ENCODE measurements at regions not wholly inside any gene's neighbourhood (a gene's known extent, or its start where the extent isn't known, plus 50 kb on each side); places are given as distances from the start of the nearest gene placed in this dataset.

DNA sequence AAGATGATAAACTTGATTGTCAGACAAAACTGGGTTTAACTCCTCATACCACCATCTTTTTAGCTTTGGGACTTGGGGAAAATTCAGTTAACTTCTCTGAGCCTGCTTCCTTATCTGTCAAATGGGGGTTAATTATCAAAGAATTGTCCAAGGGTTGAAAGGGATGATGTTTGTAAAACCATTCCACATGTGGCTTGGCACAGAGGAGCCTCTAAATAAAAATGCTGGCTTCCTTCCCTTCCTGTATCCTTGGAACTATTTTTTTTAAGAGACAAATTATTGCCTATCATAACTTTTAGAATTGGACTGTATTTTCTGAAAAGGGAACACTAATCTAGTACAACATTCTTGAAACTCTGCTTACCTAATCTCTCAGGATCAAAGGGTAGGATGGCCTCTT, 143.4 kb upstream of the USP24 start:
- no peaks in the 10 kb centered on the region for H3K4me1 ChIP-seq (ENCODE audit: control insufficient read depth, insufficient read depth, low read length)
- H3K9me3 ChIP-seq (ENCODE audit: control insufficient read depth, low read length), result no peaks in the 10 kb centered on the region
- H3K27me3 ChIP-seq (ENCODE audit: control insufficient read depth, insufficient read depth, low read length, poor library complexity, severe bottlenecking), result no peaks in the 10 kb centered on the region
- no peak overlapping the region for H3K27ac ChIP-seq (ENCODE audit: insufficient read depth, low read depth, low read length, poor library complexity, severe bottlenecking)
- H3K4me3 ChIP-seq (ENCODE audit: insufficient read depth, low read depth, low read length), result no peak overlapping the region
- H3K36me3 ChIP-seq (ENCODE audit: control insufficient read depth, insufficient read depth, low read length), result no peaks in the 10 kb centered on the region

- Histone ChIP-seq H3K27me3 (ENCODE audit: control insufficient read depth, insufficient read depth, low read length, poor library complexity, severe bottlenecking) (no peaks in the 10 kb centered on the region), H3K4me3 (ENCODE audit: insufficient read depth, low read depth, low read length) (no peak overlapping the region), H3K9me3 (ENCODE audit: control insufficient read depth, low read length) (no peaks in the 10 kb centered on the region), H3K27ac (ENCODE audit: insufficient read depth, low read depth, low read length, poor library complexity, severe bottlenecking) (no peak overlapping the region), H3K4me1 (ENCODE audit: control insufficient read depth, insufficient read depth, low read length) (no peaks in the 10 kb centered on the region), H3K36me3 (ENCODE audit: control insufficient read depth, insufficient read depth, low read length) (no peaks in the 10 kb centered on the region)
- whole genome bisulfite sequencing, 2 experiments, result 85 to 96% methylated on average over 4 of the region's 4 CpGs
Measured at GRCh38 chr1:55355549-55355948, 140.4 kb upstream of the USP24 start.

- Histone ChIP-seq H3K27ac (ENCODE audit: insufficient read depth, low read depth, low read length, poor library complexity, severe bottlenecking) (no peak overlapping the region), H3K36me3 (ENCODE audit: control insufficient read depth, insufficient read depth, low read length) (no peaks in the 10 kb centered on the region), H3K4me1 (ENCODE audit: control insufficient read depth, insufficient read depth, low read length) (no peaks in the 10 kb centered on the region), H3K4me3 (ENCODE audit: insufficient read depth, low read depth, low read length) (no peak overlapping the region), H3K9me3 (ENCODE audit: control insufficient read depth, low read length) (no peaks in the 10 kb centered on the region), H3K27me3 (ENCODE audit: control insufficient read depth, insufficient read depth, low read length, poor library complexity, severe bottlenecking) (no peaks in the 10 kb centered on the region)
- 90 to 92% methylated on average over 10 of the region's 10 CpGs for WGBS, 2 experiments
Measured at GRCh38 chr1:55353707-55354620, 138.8 kb upstream of the USP24 start.

- no peaks in the 10 kb centered on the region for H3K27me3 ChIP-seq (ENCODE audit: control insufficient read depth, insufficient read depth, low read length, poor library complexity, severe bottlenecking)
- no peak overlapping the region for H3K4me3 ChIP-seq (ENCODE audit: insufficient read depth, low read depth, low read length)
- WGBS, 2 experiments, result 60 to 100% methylated on average over 1 of the region's 1 CpG
- no peaks in the 10 kb centered on the region for H3K4me1 ChIP-seq (ENCODE audit: control insufficient read depth, insufficient read depth, low read length)
- no peaks in the 10 kb centered on the region for H3K36me3 ChIP-seq (ENCODE audit: control insufficient read depth, insufficient read depth, low read length)
- H3K27ac ChIP-seq (ENCODE audit: insufficient read depth, low read depth, low read length, poor library complexity, severe bottlenecking), result no peak overlapping the region
- H3K9me3 ChIP-seq (ENCODE audit: control insufficient read depth, low read length), result no peaks in the 10 kb centered on the region
Measured at GRCh38 chr1:55352811-55353180, 137.6 kb upstream of the USP24 start.

GRCh38 chr1:55352080-55352810, 137.1 kb upstream of the USP24 start:
- no peak overlapping the region for H3K4me3 ChIP-seq (ENCODE audit: insufficient read depth, low read depth, low read length)
- H3K36me3 ChIP-seq (ENCODE audit: control insufficient read depth, insufficient read depth, low read length), result no peaks in the 10 kb centered on the region
- no peaks in the 10 kb centered on the region for H3K4me1 ChIP-seq (ENCODE audit: control insufficient read depth, insufficient read depth, low read length)
- WGBS, 2 experiments, result 87 to 93% methylated on average over 7 of the region's 7 CpGs
- no peak overlapping the region for H3K27ac ChIP-seq (ENCODE audit: insufficient read depth, low read depth, low read length, poor library complexity, severe bottlenecking)
- H3K27me3 ChIP-seq (ENCODE audit: control insufficient read depth, insufficient read depth, low read length, poor library complexity, severe bottlenecking), result no peaks in the 10 kb centered on the region
- no peaks in the 10 kb centered on the region for H3K9me3 ChIP-seq (ENCODE audit: control insufficient read depth, low read length)

DNA sequence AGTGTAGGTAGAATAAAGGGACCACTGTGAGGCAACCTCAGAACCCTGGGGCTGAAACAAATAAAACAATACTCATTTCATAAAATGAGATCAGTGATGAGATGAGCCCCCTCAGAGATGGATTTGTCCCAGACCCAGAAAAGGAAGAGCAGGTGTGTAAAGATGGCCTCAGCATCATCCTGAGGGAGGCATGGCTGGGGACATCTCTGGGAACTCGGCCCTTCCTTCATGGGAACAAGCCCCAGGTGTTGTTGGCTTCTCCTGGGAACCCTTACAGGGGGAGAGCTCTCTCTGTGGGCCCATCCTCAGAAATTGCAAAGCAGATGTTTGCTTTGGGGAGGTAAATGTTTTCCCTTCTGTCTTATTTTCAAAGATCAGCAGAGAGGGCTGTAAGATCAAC, 133.2 kb upstream of the USP24 start:
- H3K9me3 ChIP-seq (ENCODE audit: control insufficient read depth, low read length), result no peaks in the 10 kb centered on the region
- H3K4me3 ChIP-seq (ENCODE audit: insufficient read depth, low read depth, low read length), result no peak overlapping the region
- H3K36me3 ChIP-seq (ENCODE audit: control insufficient read depth, insufficient read depth, low read length), result no peaks in the 10 kb centered on the region
- 0% methylated on average over 1 of the region's 1 CpG for WGBS, 2 experiments
- H3K27me3 ChIP-seq (ENCODE audit: control insufficient read depth, insufficient read depth, low read length, poor library complexity, severe bottlenecking), result no peaks in the 10 kb centered on the region
- no peaks in the 10 kb centered on the region for H3K4me1 ChIP-seq (ENCODE audit: control insufficient read depth, insufficient read depth, low read length)
- H3K27ac ChIP-seq (ENCODE audit: insufficient read depth, low read depth, low read length, poor library complexity, severe bottlenecking), result no peak overlapping the region

GRCh38 chr1:55347866-55348265, 132.7 kb upstream of the USP24 start:
- WGBS, 2 experiments, result 71 to 95% methylated on average over 2 of the region's 2 CpGs
- no peaks in the 10 kb centered on the region for H3K27me3 ChIP-seq (ENCODE audit: control insufficient read depth, insufficient read depth, low read length, poor library complexity, severe bottlenecking)
- H3K9me3 ChIP-seq (ENCODE audit: control insufficient read depth, low read length), result no peaks in the 10 kb centered on the region
- no peaks in the 10 kb centered on the region for H3K36me3 ChIP-seq (ENCODE audit: control insufficient read depth, insufficient read depth, low read length)
- no peaks in the 10 kb centered on the region for H3K4me1 ChIP-seq (ENCODE audit: control insufficient read depth, insufficient read depth, low read length)
- H3K27ac ChIP-seq (ENCODE audit: insufficient read depth, low read depth, low read length, poor library complexity, severe bottlenecking), result no peak overlapping the region
- no peak overlapping the region for H3K4me3 ChIP-seq (ENCODE audit: insufficient read depth, low read depth, low read length)

GRCh38 chr1:55347041-55347440, 131.9 kb upstream of the USP24 start:
- 80 to 88% methylated on average over 2 of the region's 2 CpGs for WGBS, 2 experiments
- Histone ChIP-seq H3K4me3 (ENCODE audit: insufficient read depth, low read depth, low read length) (no peak overlapping the region), H3K27me3 (ENCODE audit: control insufficient read depth, insufficient read depth, low read length, poor library complexity, severe bottlenecking) (no peaks in the 10 kb centered on the region), H3K36me3 (ENCODE audit: control insufficient read depth, insufficient read depth, low read length) (no peaks in the 10 kb centered on the region), H3K4me1 (ENCODE audit: control insufficient read depth, insufficient read depth, low read length) (no peaks in the 10 kb centered on the region), H3K27ac (ENCODE audit: insufficient read depth, low read depth, low read length, poor library complexity, severe bottlenecking) (no peak overlapping the region), H3K9me3 (ENCODE audit: control insufficient read depth, low read length) (no peaks in the 10 kb centered on the region)

GRCh38 chr1:55346586-55346985, 131.4 kb upstream of the USP24 start:
- H3K4me1 ChIP-seq (ENCODE audit: control insufficient read depth, insufficient read depth, low read length), result no peaks in the 10 kb centered on the region
- H3K27ac ChIP-seq (ENCODE audit: insufficient read depth, low read depth, low read length, poor library complexity, severe bottlenecking), result no peak overlapping the region
- 67 to 71% methylated on average over 1 of the region's 1 CpG for WGBS, 2 experiments
- H3K9me3 ChIP-seq (ENCODE audit: control insufficient read depth, low read length), result no peaks in the 10 kb centered on the region
- H3K36me3 ChIP-seq (ENCODE audit: control insufficient read depth, insufficient read depth, low read length), result no peaks in the 10 kb centered on the region
- H3K27me3 ChIP-seq (ENCODE audit: control insufficient read depth, insufficient read depth, low read length, poor library complexity, severe bottlenecking), result no peaks in the 10 kb centered on the region
- no peak overlapping the region for H3K4me3 ChIP-seq (ENCODE audit: insufficient read depth, low read depth, low read length)

GRCh38 chr1:55339681-55340080, 124.5 kb upstream of the USP24 start:
- 92 to 97% methylated on average over 4 of the region's 4 CpGs for WGBS, 2 experiments
- Histone ChIP-seq H3K4me3 (ENCODE audit: insufficient read depth, low read depth, low read length) (no peak overlapping the region), H3K36me3 (ENCODE audit: control insufficient read depth, insufficient read depth, low read length) (no peaks in the 10 kb centered on the region), H3K9me3 (ENCODE audit: control insufficient read depth, low read length) (no peaks in the 10 kb centered on the region), H3K27ac (ENCODE audit: insufficient read depth, low read depth, low read length, poor library complexity, severe bottlenecking) (no peak overlapping the region), H3K4me1 (ENCODE audit: control insufficient read depth, insufficient read depth, low read length) (no peaks in the 10 kb centered on the region), H3K27me3 (ENCODE audit: control insufficient read depth, insufficient read depth, low read length, poor library complexity, severe bottlenecking) (no peaks in the 10 kb centered on the region)

All from ectodermal cell (in vitro differentiated cells).